Erythroblast (primary cell): ENCODE measurements at regions not wholly inside any gene's neighbourhood (a gene's known extent, or its start where the extent isn't known, plus 50 kb on each side); places are given as distances from the start of the nearest gene placed in this dataset.
A peak's percentile ranks its signal among the peaks of the same experiment; 100 is the strongest.

Experiments
- DNase-seq, 2 experiments: peaks; one replicate each; lab custom pipeline; 2025; lab: John Stamatoyannopoulos, UW
- GATA1 ChIP-seq: IDR thresholded peaks from 2 replicates; pipeline ENCODE4 v1.6.1; 2011; ENCODE audit warnings: low read depth, mild to moderate bottlenecking, control low read depth, low read length, moderate library complexity
- POLR2A ChIP-seq: IDR thresholded peaks from 2 replicates; pipeline ENCODE4 v1.6.1; 2011; ENCODE audit warnings: mild to moderate bottlenecking, low read length

DNA sequence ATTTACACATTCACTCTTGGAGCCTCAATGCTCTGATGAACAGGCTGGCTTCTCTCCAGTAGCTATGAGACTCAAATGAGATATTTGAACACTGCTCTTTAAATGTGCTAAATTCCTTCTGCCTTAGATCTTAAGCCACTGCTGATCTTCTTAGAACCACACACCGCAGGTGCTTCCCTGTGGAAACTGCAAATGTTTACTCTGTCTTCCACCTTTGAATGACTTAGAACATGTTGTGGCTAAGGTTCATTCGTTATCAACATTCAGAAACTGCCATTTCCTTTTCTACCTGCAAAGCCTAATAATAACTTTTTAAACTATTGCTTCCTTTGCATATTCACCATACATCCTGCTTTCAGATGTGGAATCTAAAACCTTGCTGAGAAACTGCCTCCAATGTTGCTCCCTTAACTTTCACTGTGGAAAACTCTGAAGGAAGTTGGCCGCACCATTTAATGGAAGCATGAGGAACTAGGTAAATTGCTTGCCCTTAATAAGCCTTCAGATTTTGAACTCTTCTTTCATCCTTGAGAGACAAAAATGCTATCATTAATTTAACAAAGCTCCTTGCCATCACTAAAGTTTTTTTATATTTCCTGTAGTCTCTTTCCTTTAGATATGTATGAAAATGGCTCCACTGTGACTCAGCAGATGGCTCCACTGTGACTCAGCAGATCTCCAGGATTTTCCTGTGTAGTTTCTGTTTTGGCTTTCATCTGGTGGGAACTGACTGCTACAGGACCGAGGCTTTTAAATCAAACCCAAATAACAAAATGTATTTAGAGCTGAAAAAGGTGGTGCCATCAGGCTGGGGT, 143.8 kb downstream of the TNFSF18 start:
- TF ChIP-seq GATA1 (no peak), POLR2A (no peak)

DNA sequence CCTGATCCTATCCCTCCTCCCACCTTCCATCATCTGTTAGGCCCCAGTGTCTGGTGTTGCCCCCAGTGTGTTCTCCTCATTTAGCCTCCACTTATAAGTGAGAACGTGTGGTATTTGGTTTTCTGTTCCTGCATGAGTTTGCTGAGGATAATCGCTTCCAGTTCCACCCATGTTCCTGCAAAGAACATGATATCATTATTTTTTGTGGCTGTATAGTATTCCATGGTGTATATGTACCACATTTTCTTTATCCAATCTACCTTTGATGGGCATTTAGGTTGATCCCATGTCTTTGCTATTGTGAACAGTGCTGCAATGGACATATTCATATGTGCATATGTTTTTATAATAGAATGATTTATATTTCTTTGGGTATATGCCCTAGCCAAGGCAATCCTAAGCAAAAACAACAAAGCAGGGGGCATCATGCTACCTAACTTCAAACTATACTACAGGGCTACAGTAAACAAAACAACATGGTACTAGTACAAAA, 142.9 kb downstream of the TNFSF18 start:
- no peak for DNase-seq
- TF ChIP-seq GATA1 (no peak), POLR2A (no peak)

More for the DNA sequence above, 143.8 kb downstream of the TNFSF18 start:
- DNase-seq: peak; percentile 66 to 81

DNA sequence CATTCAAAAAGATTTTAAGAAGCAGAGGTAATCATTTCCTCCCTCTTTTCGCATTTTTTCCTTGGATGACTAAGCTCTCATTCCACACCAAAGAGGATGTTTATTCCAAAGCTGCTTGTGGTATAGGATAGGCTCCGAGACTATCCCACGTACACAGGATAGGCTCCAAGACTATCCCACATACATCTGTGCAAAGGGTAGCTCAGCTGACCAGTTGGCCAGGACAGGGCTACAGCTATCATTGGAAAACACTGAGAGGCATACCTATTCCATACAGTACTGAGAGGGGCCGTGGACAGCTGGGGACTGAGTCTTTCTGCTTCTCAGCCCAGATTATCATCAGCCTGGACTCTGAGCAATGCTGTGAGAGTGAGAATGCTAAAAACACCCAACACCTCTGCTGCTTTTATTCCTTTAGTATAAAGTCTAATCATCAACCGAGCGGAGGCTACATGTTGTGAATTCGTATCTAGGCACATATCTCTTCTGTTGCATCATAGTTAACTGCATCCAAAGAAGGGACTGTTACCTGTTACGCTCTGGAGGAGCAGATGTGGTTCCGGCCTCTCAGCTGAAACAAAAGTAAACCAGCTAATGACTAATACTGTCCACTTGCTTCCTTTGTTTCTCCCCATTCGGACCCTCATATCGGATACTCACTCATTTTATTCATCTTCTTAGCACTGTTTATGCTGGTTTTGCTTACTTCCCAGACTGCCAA, 141.0 kb downstream of the TNFSF18 start:
- DNase-seq: no peak
- TF ChIP-seq GATA1 (no peak), POLR2A (no peak)

DNA sequence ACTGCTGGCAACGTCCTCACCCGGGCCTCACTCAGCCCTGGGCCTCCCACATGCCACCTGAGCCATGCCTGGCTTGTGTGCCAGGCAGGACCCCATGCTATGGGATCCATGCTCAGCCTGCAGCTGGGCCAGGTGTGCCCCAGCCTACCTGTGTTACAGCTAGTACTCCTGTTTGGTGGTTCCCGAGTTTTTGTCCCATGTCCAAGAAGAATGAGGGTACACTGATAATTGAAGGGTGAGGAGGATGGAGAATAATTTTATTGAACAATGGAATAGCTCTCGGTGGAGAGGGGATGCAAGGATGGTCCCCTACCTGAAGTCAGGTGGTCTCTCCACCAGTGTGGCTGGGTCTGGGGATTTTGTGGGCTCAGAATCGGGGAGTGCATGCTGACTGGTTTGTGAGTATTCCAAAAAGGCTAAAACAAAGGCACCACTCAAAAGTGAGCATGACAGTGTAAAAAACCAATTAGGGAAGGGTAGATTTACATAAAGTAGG, 137.9 kb downstream of the TNFSF18 start:
- peak in 1 of 2 experiments; percentile 7 for DNase-seq
- no peak for TF ChIP-seq POLR2A
- no peak for TF ChIP-seq GATA1

DNA sequence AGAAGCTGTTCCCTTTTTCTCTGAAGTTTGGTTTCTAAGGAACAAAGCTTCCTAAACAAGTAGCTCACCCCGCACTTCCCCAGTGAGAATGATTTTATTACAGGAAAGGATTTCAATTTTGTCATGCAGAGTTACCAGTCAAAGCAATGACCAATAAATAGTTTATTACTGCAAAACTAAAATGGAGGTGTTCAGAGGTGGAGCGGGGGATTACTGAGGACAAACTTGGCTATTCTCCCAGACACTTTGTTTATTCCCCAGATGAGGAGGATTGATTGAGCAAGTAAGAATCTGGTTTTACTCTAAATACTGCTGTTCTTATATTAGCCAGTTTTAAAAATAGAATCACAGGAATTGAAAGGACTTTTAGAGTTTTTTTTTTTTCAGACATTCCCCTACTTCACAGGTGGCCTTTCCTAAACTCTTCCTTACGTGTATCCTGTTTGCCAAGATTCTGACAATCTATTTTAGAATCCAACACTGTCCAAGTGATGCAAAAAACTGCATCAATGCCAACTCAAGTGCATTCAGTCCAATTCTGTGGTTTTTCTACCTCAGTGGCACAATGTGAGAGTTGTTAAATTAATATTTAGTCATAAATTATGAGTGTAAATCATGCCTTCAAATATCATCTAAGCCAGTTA, 136.1 kb downstream of the TNFSF18 start:
- no peak for DNase-seq
- TF ChIP-seq POLR2A (no peak), GATA1 (no peak)

DNA sequence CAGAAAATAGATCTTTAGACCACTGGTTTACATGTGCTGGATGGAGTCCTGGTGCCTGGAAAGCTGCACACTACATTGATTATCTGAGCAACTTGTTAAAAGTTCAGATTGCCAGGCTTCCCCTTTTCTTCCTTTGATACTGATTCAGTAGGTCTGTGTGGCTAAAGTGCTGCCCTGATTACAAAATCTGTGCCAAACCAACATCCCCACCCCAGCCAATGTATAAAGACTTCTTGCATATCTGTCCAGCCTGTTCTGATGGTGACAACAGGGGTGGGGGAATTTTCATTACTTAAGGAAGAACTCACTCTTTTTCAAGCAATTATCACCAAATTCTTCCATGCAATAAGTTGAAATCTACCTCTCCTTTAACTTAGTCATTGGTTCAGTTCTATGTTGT, 135.5 kb downstream of the TNFSF18 start:
- no peak for DNase-seq
- no peak for TF ChIP-seq GATA1
- no peak for TF ChIP-seq POLR2A

DNA sequence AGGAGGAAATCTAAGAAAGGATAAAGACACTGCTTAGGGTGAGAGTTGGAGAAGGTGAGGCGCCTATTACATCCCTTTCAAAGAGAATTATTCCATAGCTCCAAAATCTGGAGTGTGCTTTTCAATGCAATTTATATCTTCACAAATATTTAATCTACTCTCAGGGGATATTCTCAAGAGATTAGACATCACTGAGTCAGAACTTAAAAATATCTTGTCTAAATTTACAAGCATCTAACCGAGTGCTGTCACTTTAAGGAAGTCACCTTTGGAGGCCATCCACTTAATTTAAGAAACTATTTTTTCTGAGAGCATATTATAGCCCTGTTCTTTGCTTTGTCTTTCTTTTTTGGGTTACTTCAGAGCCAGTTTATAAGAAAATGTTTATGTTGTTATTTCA, 134.6 kb downstream of the TNFSF18 start:
- no peak for DNase-seq
- TF ChIP-seq POLR2A (no peak), GATA1 (no peak)

DNA sequence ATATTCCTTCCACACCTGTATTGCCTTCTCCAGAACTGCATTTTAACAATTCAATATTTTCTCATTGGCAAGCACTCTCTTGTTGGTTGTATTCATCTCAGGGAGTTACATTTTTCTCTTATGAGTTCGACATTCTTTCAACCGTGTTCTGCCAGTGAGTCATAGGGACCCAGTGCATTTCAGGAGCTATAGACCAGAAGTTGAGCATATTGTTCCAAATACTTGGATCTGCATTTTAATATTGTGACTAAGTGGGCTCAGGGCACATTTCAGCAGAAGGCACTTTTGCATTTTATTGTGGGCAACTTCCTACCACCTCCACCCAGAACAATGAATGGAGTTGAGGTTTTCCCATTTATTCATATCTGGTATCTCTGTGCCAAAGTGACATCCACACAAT, 132.8 kb downstream of the TNFSF18 start:
- DNase-seq: no peak
- TF ChIP-seq GATA1 (no peak), POLR2A (no peak)

DNA sequence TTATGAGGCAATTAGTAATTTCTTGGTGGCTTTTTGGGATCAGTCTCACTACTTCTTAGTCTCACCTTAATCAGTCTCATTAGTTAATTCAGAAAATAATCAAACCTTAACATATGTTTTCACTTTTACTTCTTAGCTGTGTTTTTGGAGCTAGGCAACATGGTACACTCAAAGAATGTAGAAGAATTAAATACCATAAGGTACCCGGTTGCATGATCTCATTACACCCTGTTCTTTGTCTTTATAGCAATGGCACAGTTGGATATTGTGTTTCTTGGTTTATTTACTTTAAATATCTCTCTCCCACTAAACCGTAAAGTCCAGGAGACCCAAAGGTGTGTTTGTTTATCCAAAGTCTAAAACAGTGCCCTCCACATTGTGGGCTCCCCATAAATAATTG, 132.3 kb downstream of the TNFSF18 start:
- TF ChIP-seq POLR2A (no peak), GATA1 (no peak)
- DNase-seq: no peak

DNA sequence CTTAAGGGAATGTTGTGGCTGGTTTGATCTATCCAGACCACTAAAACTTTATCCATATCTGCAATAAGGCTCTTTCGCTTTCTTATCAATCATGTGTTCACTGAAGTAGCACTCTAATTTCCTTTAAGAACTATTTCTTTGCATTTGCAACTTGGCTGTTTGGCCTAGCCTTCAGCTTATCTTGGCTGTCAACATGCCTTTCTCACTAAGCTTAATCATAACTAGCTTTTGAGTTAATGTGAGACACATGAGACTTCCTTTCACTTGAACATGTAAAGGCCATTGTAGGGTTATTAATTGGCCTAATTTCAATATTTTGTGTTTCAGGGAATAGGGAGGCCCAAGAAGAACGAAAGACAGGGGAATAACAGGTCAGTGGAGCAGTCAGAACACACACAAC, 124.7 kb downstream of the TNFSF18 start:
- TF ChIP-seq GATA1 (no peak), POLR2A (no peak)
- peak; percentile 22 to 52 for DNase-seq

DNA sequence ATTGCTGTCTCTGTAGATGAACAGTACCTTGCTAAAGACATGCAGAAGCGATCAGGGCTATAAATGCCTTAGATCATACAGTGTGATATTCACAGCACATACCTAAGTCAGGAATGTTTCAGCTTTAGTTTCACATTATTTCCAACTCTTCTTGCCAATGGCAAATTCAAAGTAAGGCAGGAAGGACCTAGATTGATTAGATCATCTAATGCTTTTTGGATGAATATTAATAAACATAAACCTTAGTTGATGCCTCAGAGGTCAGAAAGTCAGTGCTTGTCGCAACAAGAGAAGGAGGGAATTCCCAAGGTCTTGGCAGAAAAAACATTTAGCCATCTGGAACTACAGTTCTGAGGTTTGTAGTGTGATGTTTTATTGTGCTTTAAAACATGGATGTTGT, 122.3 kb downstream of the TNFSF18 start:
- no peak for TF ChIP-seq POLR2A
- no peak for TF ChIP-seq GATA1
- no peak for DNase-seq

DNA sequence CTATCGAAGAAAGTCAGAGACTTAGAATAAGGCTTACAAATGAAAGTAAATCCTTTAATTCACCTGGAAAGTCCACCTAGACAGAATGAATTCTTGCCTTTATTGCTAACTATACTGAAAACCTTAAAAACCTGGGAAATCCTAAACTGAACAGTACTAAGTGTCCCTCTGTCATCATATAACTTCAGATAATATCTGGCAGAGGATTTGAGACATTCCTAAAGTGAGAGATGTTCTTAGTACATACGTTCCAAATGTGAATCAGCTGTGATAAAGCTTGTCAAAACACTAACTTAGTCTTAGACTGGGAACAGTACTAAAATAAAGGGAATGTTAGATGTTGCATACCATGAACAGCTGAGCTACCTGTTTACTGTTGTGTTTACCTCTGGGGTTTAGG, 121.7 kb downstream of the TNFSF18 start:
- no peak for DNase-seq
- TF ChIP-seq GATA1 (no peak), POLR2A (no peak)

DNA sequence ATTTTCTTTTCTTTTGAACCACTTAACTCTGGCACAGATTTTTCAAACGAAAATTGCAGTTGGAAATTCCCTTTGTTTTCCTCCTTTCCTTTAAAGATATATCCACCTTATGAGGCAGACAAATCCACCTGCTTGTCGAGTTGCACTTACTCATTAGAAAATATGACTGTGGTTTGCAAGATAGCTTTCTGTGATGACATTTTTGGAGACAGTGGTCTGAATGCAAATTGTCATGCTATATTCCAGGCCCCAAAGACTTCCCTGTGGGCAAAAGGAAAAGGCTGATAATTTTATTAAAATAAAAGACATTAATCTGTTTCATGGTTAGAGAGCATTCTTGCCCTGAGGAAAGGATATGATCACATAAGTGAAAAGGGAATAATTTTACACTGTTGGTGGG, 120.6 kb downstream of the TNFSF18 start:
- no peak for DNase-seq
- TF ChIP-seq GATA1 (no peak), POLR2A (no peak)

DNA sequence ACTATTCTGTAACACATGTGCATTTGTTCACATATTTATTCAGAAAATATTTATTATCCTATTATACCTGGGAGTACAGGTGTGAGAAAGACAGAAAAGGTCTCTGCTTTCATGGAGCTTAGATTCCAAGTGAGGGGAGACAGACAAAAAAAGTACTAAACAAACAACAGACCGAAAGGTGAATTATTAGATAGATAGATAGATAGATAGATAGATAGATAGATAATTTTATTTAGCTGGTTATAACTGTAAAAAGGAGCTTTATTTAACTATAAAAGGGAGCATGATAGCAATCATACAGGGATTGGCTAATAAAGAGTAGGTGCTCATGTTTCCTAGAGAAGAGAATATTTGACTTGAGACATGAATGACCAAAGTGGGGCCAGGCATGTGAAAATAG, 119.4 kb downstream of the TNFSF18 start:
- no peak for DNase-seq
- TF ChIP-seq POLR2A (no peak), GATA1 (no peak)
